ENCODE measurements at regions not wholly inside any gene's neighbourhood (a gene's known extent, or its start where the extent isn't known, plus 50 kb on each side); places are given as distances from the start of the nearest gene placed in this dataset.

GRCh38 chr13:29918845-29919244 is 68.4 kb upstream of the UBL3 start:
- Histone ChIP-seq H3K9me3 (no peaks in the 10 kb centered on the region), H3K4me3 (no peak overlapping the region), H3K27ac (no peak overlapping the region), H3K36me3 (no peaks in the 10 kb centered on the region), H3K4me1 (peaks cover 7% of the 10 kb centered on the region), H3K27me3 (no peaks in the 10 kb centered on the region)
- intact Hi-C loops (cut with DNase I), result no loop called here
- TF ChIP-seq CTCF (IDR thresholded peaks at IDR 0.05), result no peak
- DNase-seq (no peak), ATAC-seq (peak; percentile 19)

DNA sequence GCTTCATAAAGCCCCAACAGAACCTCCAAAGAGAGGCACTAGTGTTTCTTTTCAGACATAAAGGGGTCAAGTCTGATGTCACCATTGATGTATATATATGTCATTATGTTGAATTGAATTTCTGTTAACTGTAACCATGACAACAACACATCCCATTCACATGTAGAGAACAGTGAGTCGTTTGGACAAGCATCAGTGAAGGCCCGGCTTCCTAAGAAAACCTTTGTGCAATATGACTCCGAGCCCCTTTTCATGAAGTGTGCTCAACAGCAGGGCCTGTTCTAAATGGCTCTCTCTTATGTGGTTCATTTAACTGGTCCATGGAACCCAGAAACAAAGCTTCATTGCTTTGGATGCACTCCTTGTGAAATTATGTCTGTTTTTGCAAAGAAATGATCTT is 67.2 kb upstream of the UBL3 start:
- intact Hi-C loops (cut with DNase I), result no loop called here
- ATAC-seq (no peak), DNase-seq (no peak)
- no peak overlapping the region for H3K4me3 ChIP-seq
- H3K36me3 ChIP-seq, result no peaks in the 10 kb centered on the region
- H3K4me1 ChIP-seq, result no peaks in the 10 kb centered on the region
- H3K27me3 ChIP-seq, result no peaks in the 10 kb centered on the region
- TF ChIP-seq CTCF (IDR thresholded peaks at IDR 0.05), result no peak
- no peak overlapping the region for H3K27ac ChIP-seq
- H3K9me3 ChIP-seq, result no peaks in the 10 kb centered on the region

GRCh38 chr13:29914581-29914980 is 64.2 kb upstream of the UBL3 start:
- Histone ChIP-seq H3K9me3 (no peaks in the 10 kb centered on the region), H3K4me3 (no peak overlapping the region), H3K36me3 (no peaks in the 10 kb centered on the region), H3K27ac (no peak overlapping the region), H3K27me3 (no peaks in the 10 kb centered on the region), H3K4me1 (no peaks in the 10 kb centered on the region)
- no peak for TF ChIP-seq CTCF (IDR thresholded peaks at IDR 0.05)
- ATAC-seq, result peak; percentile 61
- intact Hi-C loops (cut with DNase I), result no loop called here
- DNase-seq, result no peak

DNA sequence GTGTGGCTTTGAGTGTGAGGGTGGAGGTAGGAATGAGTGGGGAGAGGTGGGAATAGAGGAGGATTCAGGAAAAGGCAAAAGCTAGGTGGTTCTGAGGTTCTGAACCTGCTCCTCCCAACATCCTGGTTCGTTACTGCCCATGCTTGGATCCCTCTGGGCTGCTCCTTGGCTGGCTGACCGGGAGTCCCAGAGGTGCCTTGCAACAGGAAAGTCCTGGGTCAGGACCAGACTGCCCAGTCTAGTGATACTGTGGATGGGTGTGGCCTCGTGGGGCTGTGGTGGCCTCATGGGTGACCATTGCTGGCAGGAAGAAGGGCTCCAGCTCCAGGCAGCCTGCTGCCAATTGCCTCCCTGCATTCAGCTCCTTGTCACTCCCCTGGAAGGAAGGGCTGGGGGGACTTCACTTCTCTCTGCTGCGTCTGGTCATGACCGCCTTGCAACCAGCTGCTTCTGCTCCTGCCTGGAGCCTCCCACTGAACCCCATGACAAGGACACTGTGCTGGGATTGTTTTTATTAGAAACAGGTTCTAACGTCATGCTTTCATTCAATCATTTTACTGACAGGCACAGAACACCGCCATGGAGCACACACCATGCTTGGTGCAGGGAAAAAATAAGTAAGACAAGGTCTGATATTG is 61.5 kb upstream of the UBL3 start:
- Histone ChIP-seq H3K27ac (no peak overlapping the region), H3K4me3 (no peak overlapping the region), H3K36me3 (no peaks in the 10 kb centered on the region), H3K27me3 (no peaks in the 10 kb centered on the region), H3K9me3 (no peaks in the 10 kb centered on the region), H3K4me1 (no peaks in the 10 kb centered on the region)
- ATAC-seq (peak; percentile 12), DNase-seq (no peak)
- TF ChIP-seq CTCF (IDR thresholded peaks at IDR 0.05), result no peak
- intact Hi-C loops (cut with DNase I), result no loop called here

DNA sequence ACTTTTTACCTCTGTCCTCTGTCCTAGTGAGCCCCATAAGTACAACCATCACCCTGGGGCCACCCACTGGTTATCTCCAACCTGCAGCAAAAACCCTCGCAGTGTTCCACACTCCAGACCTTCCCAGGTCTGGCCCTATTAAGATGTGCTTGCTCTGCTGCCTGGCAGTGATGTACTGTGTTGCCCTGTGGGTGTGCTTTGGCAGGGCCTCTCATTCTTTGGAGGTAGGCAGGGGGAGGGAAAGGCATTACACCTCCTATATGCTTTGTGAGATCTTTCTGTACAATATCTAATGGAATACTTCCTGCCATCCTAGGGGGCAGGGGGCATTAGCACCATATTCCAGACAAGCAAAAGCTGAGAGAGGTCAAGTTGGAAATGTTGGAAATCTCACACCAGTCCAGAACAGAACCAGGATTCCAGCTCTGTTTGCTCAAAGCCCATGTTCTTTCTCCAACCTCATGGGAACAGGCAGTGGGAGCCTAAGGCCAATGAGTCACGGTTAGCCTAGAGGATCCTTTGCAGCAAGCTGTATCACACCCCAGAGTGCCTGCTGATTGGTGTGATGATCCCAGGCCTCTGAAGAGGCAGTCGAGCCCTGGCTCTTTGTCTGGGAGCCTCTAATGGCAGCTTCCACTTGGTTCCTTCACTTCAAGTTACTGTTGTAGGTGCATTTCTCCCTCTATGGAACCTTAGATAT is 59.7 kb upstream of the UBL3 start:
- no peak for TF ChIP-seq CTCF (IDR thresholded peaks at IDR 0.05)
- Histone ChIP-seq H3K4me3 (no peak overlapping the region), H3K9me3 (no peaks in the 10 kb centered on the region), H3K36me3 (no peaks in the 10 kb centered on the region), H3K4me1 (peaks cover 6% of the 10 kb centered on the region), H3K27me3 (no peaks in the 10 kb centered on the region), H3K27ac (no peak overlapping the region)
- no peak for ATAC-seq
- no peak for DNase-seq
- intact Hi-C loops (cut with DNase I), result no loop called here

Measured in upper lobe of right lung (tissue), 1 donor.